PC-9 (cell line): ENCODE measurements at regions not wholly inside any gene's neighbourhood (a gene's known extent, or its start where the extent isn't known, plus 50 kb on each side); places are given as distances from the start of the nearest gene placed in this dataset.

Experiments used
- EZH2 ChIP-seq: fragments of 200-600 bp; sonication (generic); IDR thresholded peaks from 2 replicates; pipeline ENCODE4 v1.8.0; 2017; ENCODE audit warnings: antibody characterized with exemption, low read depth
- TF ChIP-seq, protein P1 (sequence below): fragments of 200-600 bp; sonication (generic); conservative IDR thresholded peaks from 2 replicates; pipeline ENCODE4 v1.6.1; 2017; ENCODE audit warnings: mixed run types, antibody characterized with exemption, mild to moderate bottlenecking, moderate library complexity

DNA sequence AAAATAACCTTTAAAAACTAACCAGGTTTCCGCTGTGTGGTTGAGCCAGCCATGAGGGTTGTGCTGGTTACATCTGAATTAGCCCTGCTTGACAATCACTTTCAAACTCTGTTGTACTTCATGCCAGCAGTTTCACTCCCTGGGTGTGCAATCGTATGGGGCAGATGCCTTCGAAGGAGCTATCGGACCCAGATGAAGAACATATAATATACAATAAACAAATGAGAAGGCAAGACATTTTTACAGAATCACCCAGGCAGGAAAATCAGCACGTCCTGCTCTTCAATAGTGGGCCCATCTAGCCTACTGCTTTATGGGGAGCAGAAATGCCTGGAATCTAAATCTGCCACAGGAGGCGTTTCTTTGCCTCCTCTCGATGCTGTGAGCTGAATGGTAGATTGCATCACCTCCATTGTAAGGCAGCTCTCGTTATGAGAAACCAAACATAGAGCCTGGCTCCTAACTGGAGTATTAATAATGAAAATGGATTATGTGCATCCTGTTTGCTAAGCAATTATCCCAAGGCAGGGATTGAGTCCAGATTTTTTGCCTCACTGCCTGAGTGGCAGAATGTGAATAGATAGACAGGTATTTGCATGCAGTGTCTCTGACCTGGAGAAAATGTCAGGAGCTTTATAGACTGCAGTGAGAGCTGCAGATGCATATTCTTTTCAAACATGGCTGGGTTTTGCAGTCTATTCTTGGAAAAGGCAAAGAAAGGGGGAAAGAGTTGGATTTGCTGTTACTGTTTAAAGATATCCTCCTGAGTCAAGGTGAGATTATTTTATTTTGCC lies 143.3 kb upstream of the SMARCA2 start:
- TF ChIP-seq, protein P1, sequence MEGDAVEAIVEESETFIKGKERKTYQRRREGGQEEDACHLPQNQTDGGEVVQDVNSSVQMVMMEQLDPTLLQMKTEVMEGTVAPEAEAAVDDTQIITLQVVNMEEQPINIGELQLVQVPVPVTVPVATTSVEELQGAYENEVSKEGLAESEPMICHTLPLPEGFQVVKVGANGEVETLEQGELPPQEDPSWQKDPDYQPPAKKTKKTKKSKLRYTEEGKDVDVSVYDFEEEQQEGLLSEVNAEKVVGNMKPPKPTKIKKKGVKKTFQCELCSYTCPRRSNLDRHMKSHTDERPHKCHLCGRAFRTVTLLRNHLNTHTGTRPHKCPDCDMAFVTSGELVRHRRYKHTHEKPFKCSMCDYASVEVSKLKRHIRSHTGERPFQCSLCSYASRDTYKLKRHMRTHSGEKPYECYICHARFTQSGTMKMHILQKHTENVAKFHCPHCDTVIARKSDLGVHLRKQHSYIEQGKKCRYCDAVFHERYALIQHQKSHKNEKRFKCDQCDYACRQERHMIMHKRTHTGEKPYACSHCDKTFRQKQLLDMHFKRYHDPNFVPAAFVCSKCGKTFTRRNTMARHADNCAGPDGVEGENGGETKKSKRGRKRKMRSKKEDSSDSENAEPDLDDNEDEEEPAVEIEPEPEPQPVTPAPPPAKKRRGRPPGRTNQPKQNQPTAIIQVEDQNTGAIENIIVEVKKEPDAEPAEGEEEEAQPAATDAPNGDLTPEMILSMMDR, result no peak
- TF ChIP-seq EZH2, result no peak
